Activated naive CD8-positive, alpha-beta T cell treated with anti-CD3 and anti-CD28 coated beads for 36 hours (primary cell): ENCODE measurements at regions not wholly inside any gene's neighbourhood (a gene's known extent, or its start where the extent isn't known, plus 50 kb on each side); places are given as distances from the start of the nearest gene placed in this dataset.

ENCODE experiments used
- DNase-seq: peaks from one replicate; pipeline ENCODE4 v3.0.0; 2021
- H3K27ac Mint-ChIP-seq: one replicate; pipeline ENCODE4 v1.8.0; 2022; ENCODE audit warnings: mild to moderate bottlenecking, moderate library complexity, mixed read lengths
- H3K27me3 Mint-ChIP-seq: one replicate; pipeline ENCODE4 v1.8.0; 2022; ENCODE audit warnings: mild to moderate bottlenecking, mixed read lengths
- H3K36me3 Mint-ChIP-seq: one replicate; pipeline ENCODE4 v1.8.0; 2021; ENCODE audit warnings: mild to moderate bottlenecking, mixed read lengths
- H3K4me1 Mint-ChIP-seq: one replicate; pipeline ENCODE4 v1.8.0; 2021; ENCODE audit warnings: mixed read lengths
- H3K4me3 Mint-ChIP-seq: one replicate; pipeline ENCODE4 v1.8.0; 2022; ENCODE audit warnings: mild to moderate bottlenecking, moderate library complexity, mixed read lengths
- H3K9me3 Mint-ChIP-seq: one replicate; pipeline ENCODE4 v1.8.0; 2022; ENCODE audit warnings: mixed read lengths

- Mint-ChIP-seq H3K9me3 (no peaks in the 10 kb centered on the region), H3K27me3 (peaks cover 10% of the 10 kb centered on the region), H3K27ac (no peak overlapping the region), H3K36me3 (no peaks in the 10 kb centered on the region), H3K4me1 (no peaks in the 10 kb centered on the region), H3K4me3 (no peak overlapping the region)
- no peak for DNase-seq
Measured at GRCh38 chr10:81096558-81096957, 558.9 kb downstream of the SH2D4B start.

- Mint-ChIP-seq H3K27ac (no peak overlapping the region), H3K36me3 (no peaks in the 10 kb centered on the region), H3K4me3 (no peak overlapping the region), H3K27me3 (peaks cover 4% of the 10 kb centered on the region), H3K9me3 (no peaks in the 10 kb centered on the region), H3K4me1 (no peaks in the 10 kb centered on the region)
- no peak for DNase-seq
Measured at GRCh38 chr10:81101062-81101461, 563.4 kb downstream of the SH2D4B start.

GRCh38 chr10:81104494-81104893 is 566.8 kb downstream of the SH2D4B start:
- Mint-ChIP-seq H3K27ac (no peak overlapping the region), H3K27me3 (no peaks in the 10 kb centered on the region), H3K4me3 (no peak overlapping the region), H3K4me1 (no peaks in the 10 kb centered on the region), H3K36me3 (no peaks in the 10 kb centered on the region), H3K9me3 (no peaks in the 10 kb centered on the region)
- DNase-seq: no peak

- Mint-ChIP-seq H3K27me3 (no peaks in the 10 kb centered on the region), H3K4me1 (no peaks in the 10 kb centered on the region), H3K36me3 (no peaks in the 10 kb centered on the region), H3K9me3 (no peaks in the 10 kb centered on the region), H3K27ac (no peak overlapping the region), H3K4me3 (no peak overlapping the region)
- DNase-seq: no peak
Measured at GRCh38 chr10:81108516-81109199, 571.0 kb downstream of the SH2D4B start.

- H3K4me3 Mint-ChIP-seq: no peak overlapping the region
- no peak for DNase-seq
- H3K27ac Mint-ChIP-seq: no peak overlapping the region
- no peaks in the 10 kb centered on the region for H3K36me3 Mint-ChIP-seq
- H3K9me3 Mint-ChIP-seq: no peaks in the 10 kb centered on the region
- H3K27me3 Mint-ChIP-seq: no peaks in the 10 kb centered on the region
- H3K4me1 Mint-ChIP-seq: no peaks in the 10 kb centered on the region
Measured at GRCh38 chr10:81109200-81109752, 571.6 kb downstream of the SH2D4B start.

- H3K36me3 Mint-ChIP-seq: no peaks in the 10 kb centered on the region
- H3K4me1 Mint-ChIP-seq: no peaks in the 10 kb centered on the region
- H3K4me3 Mint-ChIP-seq: no peak overlapping the region
- H3K9me3 Mint-ChIP-seq: no peaks in the 10 kb centered on the region
- no peak for DNase-seq
- no peak overlapping the region for H3K27ac Mint-ChIP-seq
- peaks cover 3% of the 10 kb centered on the region for H3K27me3 Mint-ChIP-seq
Measured at GRCh38 chr10:81116201-81116600, 578.5 kb downstream of the SH2D4B start.

- Mint-ChIP-seq H3K4me1 (no peaks in the 10 kb centered on the region), H3K9me3 (no peaks in the 10 kb centered on the region), H3K4me3 (no peak overlapping the region), H3K27ac (no peak overlapping the region), H3K27me3 (peaks cover 3% of the 10 kb centered on the region), H3K36me3 (no peaks in the 10 kb centered on the region)
- DNase-seq: no peak
Measured at GRCh38 chr10:81116990-81117389, 579.3 kb downstream of the SH2D4B start.

GRCh38 chr10:81127931-81128330 is 590.2 kb downstream of the SH2D4B start:
- Mint-ChIP-seq H3K27ac (no peak overlapping the region), H3K36me3 (no peaks in the 10 kb centered on the region), H3K4me3 (no peak overlapping the region), H3K4me1 (no peaks in the 10 kb centered on the region), H3K9me3 (no peaks in the 10 kb centered on the region), H3K27me3 (peaks cover 10% of the 10 kb centered on the region)
- DNase-seq: no peak

GRCh38 chr10:81130014-81130413 is 592.3 kb downstream of the SH2D4B start:
- H3K4me1 Mint-ChIP-seq: no peaks in the 10 kb centered on the region
- no peak overlapping the region for H3K4me3 Mint-ChIP-seq
- H3K27ac Mint-ChIP-seq: no peak overlapping the region
- no peaks in the 10 kb centered on the region for H3K9me3 Mint-ChIP-seq
- peaks cover 10% of the 10 kb centered on the region for H3K27me3 Mint-ChIP-seq
- no peaks in the 10 kb centered on the region for H3K36me3 Mint-ChIP-seq
- no peak for DNase-seq

GRCh38 chr10:81135851-81136250 is 598.1 kb downstream of the SH2D4B start:
- no peaks in the 10 kb centered on the region for H3K4me1 Mint-ChIP-seq
- H3K4me3 Mint-ChIP-seq: no peak overlapping the region
- H3K27ac Mint-ChIP-seq: no peak overlapping the region
- peaks cover 7% of the 10 kb centered on the region for H3K9me3 Mint-ChIP-seq
- H3K27me3 Mint-ChIP-seq: peaks cover 3% of the 10 kb centered on the region
- H3K36me3 Mint-ChIP-seq: no peaks in the 10 kb centered on the region
- no peak for DNase-seq

- no peak for DNase-seq
- Mint-ChIP-seq H3K27me3 (peaks cover 3% of the 10 kb centered on the region), H3K4me3 (no peak overlapping the region), H3K9me3 (peaks cover 7% of the 10 kb centered on the region), H3K36me3 (no peaks in the 10 kb centered on the region), H3K4me1 (no peaks in the 10 kb centered on the region), H3K27ac (no peak overlapping the region)
Measured at GRCh38 chr10:81136261-81136660, 598.6 kb downstream of the SH2D4B start.

GRCh38 chr10:81145975-81146374 is 608.3 kb downstream of the SH2D4B start:
- DNase-seq: no peak
- no peak overlapping the region for H3K4me3 Mint-ChIP-seq
- H3K27me3 Mint-ChIP-seq: peaks cover 3% of the 10 kb centered on the region
- H3K9me3 Mint-ChIP-seq: no peaks in the 10 kb centered on the region
- H3K4me1 Mint-ChIP-seq: no peaks in the 10 kb centered on the region
- no peaks in the 10 kb centered on the region for H3K36me3 Mint-ChIP-seq
- no peak overlapping the region for H3K27ac Mint-ChIP-seq

- Mint-ChIP-seq H3K27me3 (peaks cover 3% of the 10 kb centered on the region), H3K27ac (no peak overlapping the region), H3K4me1 (no peaks in the 10 kb centered on the region)
Measured at GRCh38 chr10:81146436-81146835, 608.7 kb downstream of the SH2D4B start.

GRCh38 chr10:81152656-81153055 is 615.0 kb downstream of the SH2D4B start:
- Mint-ChIP-seq H3K4me3 (no peak overlapping the region), H3K27me3 (no peaks in the 10 kb centered on the region), H3K36me3 (no peaks in the 10 kb centered on the region), H3K4me1 (no peaks in the 10 kb centered on the region), H3K27ac (no peak overlapping the region), H3K9me3 (no peaks in the 10 kb centered on the region)
- no peak for DNase-seq

More at GRCh38 chr10:81146436-81146835, 608.7 kb downstream of the SH2D4B start:
- Mint-ChIP-seq H3K36me3 (no peaks in the 10 kb centered on the region), H3K4me3 (no peak overlapping the region), H3K9me3 (no peaks in the 10 kb centered on the region)
- no peak for DNase-seq

GRCh38 chr10:81157681-81158080 is 620.0 kb downstream of the SH2D4B start:
- no peak overlapping the region for H3K27ac Mint-ChIP-seq
- H3K4me1 Mint-ChIP-seq: no peaks in the 10 kb centered on the region
- no peaks in the 10 kb centered on the region for H3K36me3 Mint-ChIP-seq
- DNase-seq: no peak
- H3K4me3 Mint-ChIP-seq: no peak overlapping the region
- no peaks in the 10 kb centered on the region for H3K27me3 Mint-ChIP-seq
- H3K9me3 Mint-ChIP-seq: no peaks in the 10 kb centered on the region

- Mint-ChIP-seq H3K36me3 (no peaks in the 10 kb centered on the region), H3K27ac (no peak overlapping the region), H3K4me3 (no peak overlapping the region), H3K4me1 (no peaks in the 10 kb centered on the region), H3K9me3 (peaks cover 3% of the 10 kb centered on the region), H3K27me3 (no peaks in the 10 kb centered on the region)
- no peak for DNase-seq
Measured at GRCh38 chr10:81177651-81178244, 640.0 kb downstream of the SH2D4B start.
